SJSA1 (cell line): ENCODE measurements at regions not wholly inside any gene's neighbourhood (a gene's known extent, or its start where the extent isn't known, plus 50 kb on each side); places are given as distances from the start of the nearest gene placed in this dataset.

Source experiments
- DNase-seq, 2 experiments: peaks; one replicate each; pipeline ENCODE4 v3.0.0-alpha.2; 2015 to 2020; ENCODE audit warnings: low spot score in 2 of 2, low read depth in 1 of 2
- H3K27ac ChIP-seq: fragments of 250-450 bp; sonication (Bioruptor Pico); 2 replicates; pipeline ENCODE4 v1.5.1; 2020; ENCODE audit warnings: mild to moderate bottlenecking, moderate library complexity
- H3K27me3 ChIP-seq: fragments of 250-450 bp; sonication (Bioruptor Pico); replicated peaks from 2 replicates; pipeline ENCODE4 v1.5.1; 2020; ENCODE audit warnings: mild to moderate bottlenecking, moderate library complexity
- H3K36me3 ChIP-seq: fragments of 250-450 bp; sonication (Bioruptor Pico); 2 replicates; pipeline ENCODE4 v1.5.1; 2020; ENCODE audit warnings: mild to moderate bottlenecking
- H3K4me1 ChIP-seq: fragments of 250-450 bp; sonication (Bioruptor Pico); replicated peaks from 2 replicates; pipeline ENCODE4 v1.6.1; 2021; ENCODE audit warnings: mild to moderate bottlenecking
- H3K4me3 ChIP-seq: fragments of 250-450 bp; sonication (Bioruptor Pico); 2 replicates; pipeline ENCODE4 v1.5.1; 2020; ENCODE audit warnings: mild to moderate bottlenecking
- H3K9me3 ChIP-seq: fragments of 250-450 bp; sonication (Bioruptor Pico); replicated peaks from 2 replicates; pipeline ENCODE4 v1.5.1; 2020; ENCODE audit warnings: mild to moderate bottlenecking

DNA sequence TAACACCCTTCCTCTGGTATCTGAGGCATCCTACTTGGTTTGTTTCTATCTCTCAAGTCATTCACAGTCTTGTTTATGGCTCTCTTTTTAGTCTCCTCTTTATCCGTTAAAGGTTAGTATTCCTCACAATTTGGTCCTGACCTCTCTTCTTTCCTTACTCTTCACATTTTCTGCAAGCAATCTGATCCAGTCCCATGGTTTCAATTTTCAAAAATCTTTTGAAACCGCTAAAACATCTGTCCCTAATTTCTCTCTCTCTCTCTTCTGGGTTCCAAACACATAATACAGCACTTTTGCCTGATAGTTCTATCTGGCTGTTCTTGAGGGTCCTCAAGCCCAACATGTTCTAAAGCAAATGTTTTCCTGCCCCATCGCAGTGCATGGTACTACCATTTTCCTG is 149.0 kb downstream of the SERPINI1 start:
- H3K4me3 ChIP-seq: no peak overlapping the region
- H3K27me3 ChIP-seq: no peaks in the 10 kb centered on the region
- H3K36me3 ChIP-seq: no peaks in the 10 kb centered on the region
- no peaks in the 10 kb centered on the region for H3K4me1 ChIP-seq
- no peak overlapping the region for H3K27ac ChIP-seq
- H3K9me3 ChIP-seq: no peaks in the 10 kb centered on the region
- DNase-seq: no peak

DNA sequence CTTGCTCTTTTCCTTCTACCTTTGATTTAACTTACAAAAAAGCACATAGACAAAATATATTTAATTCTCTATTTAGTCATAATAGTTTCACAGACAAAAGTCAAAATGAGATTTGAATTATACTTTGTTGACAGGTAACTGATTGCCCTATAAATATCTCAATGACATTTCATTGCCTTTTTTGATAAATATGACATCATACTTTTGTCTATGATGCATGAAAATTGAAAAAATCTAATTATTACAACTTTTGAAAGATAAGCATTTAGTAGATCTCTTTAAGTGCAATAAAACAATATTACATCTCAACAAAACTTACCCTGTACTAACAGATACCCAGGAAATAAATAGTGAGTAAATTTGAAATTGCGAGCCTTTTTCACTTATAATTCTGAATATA is 147.9 kb downstream of the SERPINI1 start:
- H3K36me3 ChIP-seq: no peaks in the 10 kb centered on the region
- no peak for DNase-seq
- H3K4me1 ChIP-seq: no peaks in the 10 kb centered on the region
- H3K27ac ChIP-seq: no peak overlapping the region
- no peak overlapping the region for H3K4me3 ChIP-seq
- H3K9me3 ChIP-seq: no peaks in the 10 kb centered on the region
- no peaks in the 10 kb centered on the region for H3K27me3 ChIP-seq

DNA sequence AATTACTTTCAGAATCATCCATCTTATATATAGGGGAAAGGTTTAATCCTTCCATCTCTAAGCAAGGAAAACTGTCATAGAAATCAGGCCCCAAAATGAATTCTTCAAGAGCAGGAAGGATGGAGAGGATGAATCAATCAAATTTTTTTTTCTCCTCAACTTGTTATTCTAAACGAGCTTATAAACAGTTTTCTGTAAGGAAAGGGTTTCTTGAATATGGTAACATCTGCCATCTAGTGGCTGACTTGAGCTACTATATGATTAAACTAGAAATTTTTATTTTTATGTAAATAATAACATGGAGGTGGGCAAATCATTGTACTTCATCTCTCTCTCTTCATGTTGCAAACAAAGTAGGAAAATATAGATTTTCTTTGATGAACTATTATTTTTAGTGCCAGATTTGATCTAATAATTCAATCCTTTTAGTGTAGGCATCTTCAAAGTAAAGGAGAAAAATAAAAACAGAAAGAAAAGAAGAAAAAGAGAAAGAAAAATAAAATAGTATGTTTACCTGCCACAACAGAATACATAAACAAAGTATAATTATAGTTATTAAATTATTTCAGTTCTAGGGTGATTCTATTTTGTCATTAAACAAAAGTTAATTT is 146.6 kb downstream of the SERPINI1 start:
- H3K27ac ChIP-seq: no peak overlapping the region
- no peaks in the 10 kb centered on the region for H3K36me3 ChIP-seq
- H3K4me1 ChIP-seq: no peaks in the 10 kb centered on the region
- H3K27me3 ChIP-seq: no peaks in the 10 kb centered on the region
- DNase-seq: peak in 1 of 2 experiments; percentile 14
- no peak overlapping the region for H3K4me3 ChIP-seq
- no peaks in the 10 kb centered on the region for H3K9me3 ChIP-seq

DNA sequence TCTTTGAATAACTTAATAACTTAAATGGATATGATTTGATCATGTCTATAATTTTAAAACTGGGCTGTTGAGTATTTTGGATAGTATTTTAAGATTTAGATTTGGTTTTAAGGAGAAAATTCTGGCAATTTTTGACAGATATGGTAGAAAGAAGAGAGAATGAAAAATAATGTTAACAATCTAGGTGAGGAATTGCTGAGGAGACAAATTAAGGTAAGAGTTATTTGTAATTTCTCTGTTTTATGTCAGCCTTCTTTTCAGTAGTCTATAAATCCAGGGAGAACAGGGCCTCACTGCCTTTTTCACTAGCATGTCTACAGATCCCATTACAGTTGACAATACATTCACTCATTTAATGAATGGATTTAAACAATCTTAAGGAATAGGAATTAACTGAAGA is 144.7 kb downstream of the SERPINI1 start:
- Histone ChIP-seq H3K27ac (no peak overlapping the region), H3K9me3 (no peaks in the 10 kb centered on the region), H3K4me1 (no peaks in the 10 kb centered on the region), H3K36me3 (no peaks in the 10 kb centered on the region), H3K4me3 (no peak overlapping the region), H3K27me3 (no peaks in the 10 kb centered on the region)
- DNase-seq: no peak

DNA sequence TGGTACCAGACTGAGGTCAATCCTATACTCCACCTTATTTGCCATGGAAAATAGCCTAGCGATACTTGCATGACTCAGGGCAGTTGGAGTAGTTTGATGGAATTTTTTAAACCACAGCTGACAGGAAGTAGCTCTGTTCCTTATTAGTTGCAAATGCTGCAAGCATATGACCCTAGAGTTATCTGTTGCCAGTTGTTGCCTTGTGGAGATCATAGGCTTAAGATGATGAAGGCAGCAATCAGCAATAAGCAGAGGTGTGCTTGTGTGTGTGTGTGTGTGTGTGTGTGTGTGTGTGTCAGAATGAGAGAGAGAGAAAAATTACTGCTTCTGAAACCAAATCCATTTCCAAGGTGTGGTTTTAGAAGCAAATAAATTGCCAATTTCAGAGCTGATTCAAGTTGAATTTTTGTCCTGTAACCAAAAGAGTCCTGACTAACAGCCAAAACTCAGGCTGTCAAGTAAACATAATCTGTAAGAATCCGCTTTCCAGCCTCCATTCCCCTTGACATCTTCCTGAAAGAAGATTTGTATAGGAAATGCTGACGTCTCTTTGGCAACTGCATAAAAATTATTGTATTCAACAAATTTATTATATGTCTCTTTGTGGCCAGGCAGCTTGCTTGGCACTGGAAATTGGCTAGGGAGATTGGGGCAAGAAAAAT is 141.2 kb downstream of the SERPINI1 start:
- Histone ChIP-seq H3K4me3 (no peak overlapping the region), H3K9me3 (no peaks in the 10 kb centered on the region), H3K4me1 (no peaks in the 10 kb centered on the region), H3K27ac (no peak overlapping the region), H3K36me3 (no peaks in the 10 kb centered on the region), H3K27me3 (no peaks in the 10 kb centered on the region)
- no peak for DNase-seq
